AG09319 (cell line): ENCODE measurements at regions not wholly inside any gene's neighbourhood (a gene's known extent, or its start where the extent isn't known, plus 50 kb on each side); places are given as distances from the start of the nearest gene placed in this dataset.

ENCODE experiments used
- DNase-seq: peaks from one replicate; pipeline ENCODE4 v3.0.0-alpha.2; 2010; ENCODE audit warnings: low read depth; ENCODE audit errors: extremely low read depth
- CTCF ChIP-seq: IDR thresholded peaks from 2 replicates; pipeline ENCODE4 v1.5.1; 2011; ENCODE audit warnings: low read depth, mild to moderate bottlenecking, inconsistent platforms, low read length, moderate library complexity

- TF ChIP-seq CTCF, result no peak
- no peak for DNase-seq
Observed at GRCh38 chr15:24733659-24734058, 58.1 kb downstream of the NPAP1 start.

- no peak for DNase-seq
- no peak for TF ChIP-seq CTCF
Observed at GRCh38 chr15:24734396-24734795, 58.8 kb downstream of the NPAP1 start.

- no peak for TF ChIP-seq CTCF
- DNase-seq, result no peak
Observed at GRCh38 chr15:24745290-24745689, 69.7 kb downstream of the NPAP1 start.

GRCh38 chr15:24746094-24746493 is 70.5 kb downstream of the NPAP1 start:
- no peak for TF ChIP-seq CTCF
- DNase-seq, result no peak

GRCh38 chr15:24747376-24747775 is 71.8 kb downstream of the NPAP1 start:
- no peak for DNase-seq
- TF ChIP-seq CTCF, result no peak

GRCh38 chr15:24748812-24749439 is 73.4 kb downstream of the NPAP1 start:
- DNase-seq, result no peak
- TF ChIP-seq CTCF, result no peak

- no peak for DNase-seq
- no peak for TF ChIP-seq CTCF
Observed at GRCh38 chr15:24752354-24752753, 76.8 kb downstream of the NPAP1 start.
